WI38 (cell line): ENCODE measurements at regions not wholly inside any gene's neighbourhood (a gene's known extent, or its start where the extent isn't known, plus 50 kb on each side); places are given as distances from the start of the nearest gene placed in this dataset.
A peak's percentile ranks its signal among the peaks of the same experiment; 100 is the strongest.

Source experiments
- H3K4me3 ChIP-seq: 2 replicates; pipeline ENCODE4 v1.5.1; 2011; ENCODE audit warnings: low read depth, mild to moderate bottlenecking, control low read depth, low read length
- TF ChIP-seq, protein P1 (sequence below): IDR thresholded peaks from 2 replicates; pipeline ENCODE4 v1.5.1; 2012; ENCODE audit warnings: low read depth, mild to moderate bottlenecking, control low read depth, low read length

DNA sequence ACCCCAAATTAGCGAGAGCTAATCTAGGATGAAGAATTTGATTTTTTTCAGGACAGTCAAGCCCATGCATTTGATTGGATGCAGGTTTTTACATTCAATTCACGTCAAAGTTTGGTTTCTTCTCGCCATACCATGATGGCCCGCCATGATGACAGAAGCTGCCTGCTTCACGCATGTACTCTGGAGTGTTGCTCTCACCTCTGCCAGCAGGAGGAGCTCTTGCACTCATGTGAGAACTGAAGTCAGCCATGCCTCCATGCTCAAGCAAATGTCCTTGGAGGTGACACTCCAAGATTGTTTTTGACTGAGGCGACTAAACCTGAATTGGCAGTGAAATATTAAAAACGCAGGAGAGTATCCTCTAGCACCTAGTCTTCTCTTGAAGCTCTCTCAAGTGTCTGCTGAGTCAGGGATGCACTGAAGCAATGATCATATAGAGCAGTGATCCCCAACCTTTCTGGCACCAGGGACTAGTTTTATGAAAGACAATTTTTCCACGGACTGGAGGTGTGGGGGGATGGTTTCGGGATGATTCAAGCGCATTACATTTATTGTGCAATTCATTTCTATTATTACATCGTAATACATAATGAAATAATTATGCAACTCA is 120.9 kb downstream of the SAMMSON start:
- TF ChIP-seq, protein P1, sequence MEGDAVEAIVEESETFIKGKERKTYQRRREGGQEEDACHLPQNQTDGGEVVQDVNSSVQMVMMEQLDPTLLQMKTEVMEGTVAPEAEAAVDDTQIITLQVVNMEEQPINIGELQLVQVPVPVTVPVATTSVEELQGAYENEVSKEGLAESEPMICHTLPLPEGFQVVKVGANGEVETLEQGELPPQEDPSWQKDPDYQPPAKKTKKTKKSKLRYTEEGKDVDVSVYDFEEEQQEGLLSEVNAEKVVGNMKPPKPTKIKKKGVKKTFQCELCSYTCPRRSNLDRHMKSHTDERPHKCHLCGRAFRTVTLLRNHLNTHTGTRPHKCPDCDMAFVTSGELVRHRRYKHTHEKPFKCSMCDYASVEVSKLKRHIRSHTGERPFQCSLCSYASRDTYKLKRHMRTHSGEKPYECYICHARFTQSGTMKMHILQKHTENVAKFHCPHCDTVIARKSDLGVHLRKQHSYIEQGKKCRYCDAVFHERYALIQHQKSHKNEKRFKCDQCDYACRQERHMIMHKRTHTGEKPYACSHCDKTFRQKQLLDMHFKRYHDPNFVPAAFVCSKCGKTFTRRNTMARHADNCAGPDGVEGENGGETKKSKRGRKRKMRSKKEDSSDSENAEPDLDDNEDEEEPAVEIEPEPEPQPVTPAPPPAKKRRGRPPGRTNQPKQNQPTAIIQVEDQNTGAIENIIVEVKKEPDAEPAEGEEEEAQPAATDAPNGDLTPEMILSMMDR: peak; percentile 87
- H3K4me3 ChIP-seq: no peak overlapping the region

DNA sequence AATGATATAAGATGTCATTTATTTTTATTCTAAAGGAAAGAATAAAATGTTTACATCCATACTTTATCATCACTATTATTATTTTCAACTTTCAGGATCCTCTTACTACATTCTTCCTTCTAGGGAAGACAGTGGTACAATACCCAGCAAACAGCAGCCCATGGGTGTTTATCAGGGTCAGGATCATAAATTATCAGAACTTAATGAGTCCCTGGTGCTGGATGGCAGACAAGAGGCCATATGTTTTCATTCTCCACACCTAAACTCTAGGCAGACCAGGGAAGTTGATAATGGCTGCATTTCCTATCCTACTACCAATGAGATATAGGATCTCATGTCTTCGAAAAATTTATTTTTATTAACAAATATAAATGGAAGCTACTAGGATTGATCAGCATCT is 127.7 kb downstream of the SAMMSON start:
- no peak overlapping the region for H3K4me3 ChIP-seq
- TF ChIP-seq, protein P1: no peak

DNA sequence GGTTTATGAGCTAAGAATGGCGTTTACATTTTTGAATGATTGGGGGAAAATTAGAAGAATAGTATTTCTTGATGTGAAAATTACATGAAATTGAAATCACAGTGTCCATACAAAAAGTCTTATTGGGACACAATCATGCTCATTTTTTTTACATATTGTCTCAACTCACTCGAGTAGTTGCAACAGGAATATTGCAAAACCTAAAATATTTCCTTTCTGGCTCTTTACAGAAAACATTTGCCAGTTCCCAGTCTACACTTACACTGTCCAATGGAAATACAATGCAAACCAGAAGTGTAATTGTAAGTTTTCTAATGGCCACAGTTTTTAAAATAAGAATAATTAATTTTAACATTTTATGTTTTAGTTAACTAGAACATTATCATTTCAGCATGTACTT is 137.8 kb downstream of the SAMMSON start:
- no peak overlapping the region for H3K4me3 ChIP-seq
- TF ChIP-seq, protein P1: no peak

DNA sequence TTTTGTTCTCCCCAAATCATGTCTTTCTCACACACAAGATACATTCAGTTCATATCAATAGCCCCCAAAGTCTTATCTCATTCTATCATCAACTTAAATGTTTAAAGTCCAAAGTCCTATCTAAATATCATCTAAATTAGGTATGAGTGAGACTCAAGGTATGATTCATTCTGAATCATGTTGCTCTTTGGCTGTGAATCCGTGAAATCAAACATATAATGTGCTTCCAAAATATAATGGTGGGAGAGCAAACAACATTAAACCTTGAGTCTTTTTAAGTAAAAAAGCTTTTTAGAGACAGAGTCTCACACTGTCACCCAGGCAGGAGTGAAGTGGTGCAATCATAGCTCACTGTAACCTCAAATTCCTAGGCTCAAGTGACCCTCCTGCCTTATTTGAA is 139.1 kb downstream of the SAMMSON start:
- TF ChIP-seq, protein P1: no peak

More for the DNA sequence above, 139.1 kb downstream of the SAMMSON start:
- H3K4me3 ChIP-seq: no peak overlapping the region
